IMR-90 (cell line): ENCODE measurements at regions not wholly inside any gene's neighbourhood (a gene's known extent, or its start where the extent isn't known, plus 50 kb on each side); places are given as distances from the start of the nearest gene placed in this dataset.

ENCODE experiments used
- ATAC-seq: fragments of 200-7000 bp; cut with Tn5 transposase; 2 replicates; pipeline ENCODE4 v1.9.1; 2020; ENCODE audit warnings: low read depth, mild to moderate bottlenecking, moderate library complexity
- BruUV-seq: library from RNA; stranded (reverse); fragments of 400-500 nt; replicated peaks from 2 replicates; lab custom pipeline; 2021; lab: Mats Ljungman, UMichigan
- CTCF ChIA-PET: fragments of 300-600 bp; formaldehyde crosslinking; extraction: SDS; loops from one replicate; lab custom pipeline; 2021; ENCODE audit warnings: antibody characterized with exemption; lab: Yijun Ruan, JAX
- POLR2A ChIA-PET: fragments of 300-600 bp; sonication (Branson Sonifier 250); formaldehyde crosslinking; loops from one replicate; lab custom pipeline; 2022; ENCODE audit warnings: antibody characterized with exemption; ENCODE audit not compliant: unreplicated experiment; lab: Charles Lee
- DNase-seq: peaks from one replicate; pipeline ENCODE4 v3.0.0; 2013
- H2AFZ ChIP-seq: replicated peaks from 2 replicates; pipeline ENCODE3; 2013; ENCODE audit warnings: low read length, mild to moderate bottlenecking; ENCODE audit not compliant: poor library complexity
- H2AK5ac ChIP-seq: 2 replicates; pipeline ENCODE4 v1.6.1; 2013; ENCODE audit warnings: low read depth, low read length, inconsistent platforms
- H2AK9ac ChIP-seq: replicated peaks from 2 replicates; pipeline ENCODE3; 2013; ENCODE audit warnings: mild to moderate bottlenecking, low read depth, low read length, moderate library complexity; ENCODE audit not compliant: poor library complexity
- H2BK120ac ChIP-seq: 2 replicates; pipeline ENCODE4 v1.6.1; 2013; ENCODE audit warnings: low read depth, low read length, inconsistent platforms
- H2BK15ac ChIP-seq: 3 replicates; pipeline ENCODE4 v1.6.1; 2013; ENCODE audit warnings: low read depth, low read length, inconsistent platforms
- H2BK20ac ChIP-seq: 2 replicates; pipeline ENCODE4 v1.6.1; 2013; ENCODE audit warnings: low read depth, mild to moderate bottlenecking, inconsistent platforms, low read length, moderate library complexity
- H2BK5ac ChIP-seq: 2 replicates; pipeline ENCODE4 v1.6.1; 2013; ENCODE audit warnings: mild to moderate bottlenecking, low read depth, low read length, inconsistent platforms; ENCODE audit not compliant: poor library complexity, severe bottlenecking
- H3K14ac ChIP-seq: replicated peaks from 2 replicates; pipeline ENCODE4 v1.6.1; 2013; ENCODE audit warnings: low read depth, low read length, inconsistent platforms
- H3K18ac ChIP-seq: 2 replicates; pipeline ENCODE4 v1.6.1; 2013; ENCODE audit warnings: low read depth, low read length, control low read depth
- H3K23ac ChIP-seq: 2 replicates; pipeline ENCODE4 v1.6.1; 2013; ENCODE audit warnings: low read depth, low read length, inconsistent platforms
- H3K27ac ChIP-seq: 2 replicates; pipeline ENCODE4 v1.5.1; 2013; ENCODE audit warnings: mild to moderate bottlenecking, control low read depth, low read length; ENCODE audit not compliant: insufficient read depth
- H3K27me3 ChIP-seq: 2 replicates; pipeline ENCODE4 v1.6.1; 2013; ENCODE audit warnings: low read length; ENCODE audit not compliant: control insufficient read depth, insufficient read depth
- H3K36me3 ChIP-seq: 2 replicates; pipeline ENCODE4 v1.6.1; 2013; ENCODE audit warnings: low read length, mixed read lengths; ENCODE audit not compliant: control insufficient read depth, insufficient read depth
- H3K4ac ChIP-seq: 2 replicates; pipeline ENCODE4 v1.6.1; 2013; ENCODE audit warnings: low read depth, low read length, inconsistent platforms
- H3K4me1 ChIP-seq: 2 replicates; pipeline ENCODE4 v1.6.1; 2013; ENCODE audit warnings: low read length, mixed read lengths; ENCODE audit not compliant: control insufficient read depth, insufficient read depth
- H3K4me2 ChIP-seq: 2 replicates; pipeline ENCODE4 v1.6.1; 2013; ENCODE audit warnings: low read depth, mild to moderate bottlenecking, control low read depth, low read length, moderate library complexity
- H3K4me3 ChIP-seq: 2 replicates; pipeline ENCODE4 v1.5.1; 2013; ENCODE audit warnings: low read depth, mild to moderate bottlenecking, control low read depth, low read length, moderate library complexity; ENCODE audit not compliant: insufficient read depth
- H3K56ac ChIP-seq: 2 replicates; pipeline ENCODE4 v1.6.1; 2013; ENCODE audit warnings: low read length, inconsistent platforms; ENCODE audit not compliant: insufficient read depth; ENCODE audit errors: extremely low read depth
- H3K79me1 ChIP-seq, 2 experiments: 2 replicates each; pipeline ENCODE4 v1.6.1; 2013; ENCODE audit warnings: low read length in 2 of 2, inconsistent platforms in 1 of 2, low read depth in 1 of 2
- H3K9ac ChIP-seq: 2 replicates; pipeline ENCODE4 v1.6.1; 2013; ENCODE audit warnings: low read depth, low read length, control low read depth
- H3K9me1 ChIP-seq: 2 replicates; pipeline ENCODE4 v1.6.1; 2013; ENCODE audit warnings: low read length, inconsistent platforms; ENCODE audit not compliant: insufficient read depth
- H3K9me3 ChIP-seq: 2 replicates; pipeline ENCODE4 v1.6.1; 2013; ENCODE audit warnings: low read length; ENCODE audit not compliant: control insufficient read depth, insufficient read depth
- H4K20me1 ChIP-seq: 2 replicates; pipeline ENCODE4 v1.6.1; 2013; ENCODE audit warnings: low read length, inconsistent platforms; ENCODE audit not compliant: insufficient read depth
- H4K5ac ChIP-seq: 2 replicates; pipeline ENCODE4 v1.6.1; 2013; ENCODE audit warnings: mild to moderate bottlenecking, low read depth, low read length, control low read depth
- H4K8ac ChIP-seq, 2 experiments: 2 replicates each; pipeline ENCODE4 v1.6.1; 2013; ENCODE audit warnings: low read depth in 2 of 2, low read length in 2 of 2, control low read depth in 1 of 2, inconsistent platforms in 1 of 2
- H4K91ac ChIP-seq: 2 replicates; pipeline ENCODE4 v1.6.1; 2013; ENCODE audit warnings: low read depth, low read length, inconsistent platforms; ENCODE audit not compliant: insufficient read depth
- BHLHE40 ChIP-seq: fragments of 150-350 bp; IDR thresholded peaks from 2 replicates; pipeline ENCODE4 v1.6.1; 2016; ENCODE audit warnings: mild to moderate bottlenecking, low read depth, low read length
- CEBPB ChIP-seq: IDR thresholded peaks from 2 replicates; pipeline ENCODE4 v1.6.1; 2012; ENCODE audit warnings: low read depth, low read length, improper control_type of control experiment
- CHD1 ChIP-seq: IDR thresholded peaks from 2 replicates; pipeline ENCODE4 v1.6.1; 2012; ENCODE audit warnings: low read depth, low read length, improper control_type of control experiment
- CTCF ChIP-seq: conservative IDR thresholded peaks from 2 replicates; pipeline ENCODE4 v1.5.1; 2012; ENCODE audit warnings: mild to moderate bottlenecking, low read depth, low read length, improper control_type of control experiment
- ELK1 ChIP-seq: fragments of 150-350 bp; IDR thresholded peaks from 2 replicates; pipeline ENCODE4 v1.6.1; 2016; ENCODE audit warnings: low read depth, mild to moderate bottlenecking, low read length, moderate library complexity, borderline replicate concordance
- FOS ChIP-seq: fragments of 150-350 bp; IDR thresholded peaks from 2 replicates; pipeline ENCODE4 v1.6.1; 2016; ENCODE audit warnings: low read depth, low read length
- MAZ ChIP-seq: IDR thresholded peaks from 2 replicates; pipeline ENCODE4 v1.6.1; 2012; ENCODE audit warnings: low read depth, mild to moderate bottlenecking, low read length, improper control_type of control experiment, moderate library complexity, borderline replicate concordance
- MXI1 ChIP-seq: IDR thresholded peaks from 2 replicates; pipeline ENCODE4 v1.6.1; 2012; ENCODE audit warnings: low read depth, mild to moderate bottlenecking, low read length, moderate library complexity, borderline replicate concordance
- NFE2L2 ChIP-seq: fragments of 150-350 bp; IDR thresholded peaks from 2 replicates; pipeline ENCODE4 v1.6.1; 2016; ENCODE audit warnings: low read depth, mild to moderate bottlenecking, low read length
- RCOR1 ChIP-seq: IDR thresholded peaks from 2 replicates; pipeline ENCODE4 v1.6.1; 2012; ENCODE audit warnings: mild to moderate bottlenecking, low read length, improper control_type of control experiment; ENCODE audit not compliant: insufficient replicate concordance
- RFX5 ChIP-seq: IDR thresholded peaks from 2 replicates; pipeline ENCODE4 v1.8.0; 2012; ENCODE audit warnings: low read depth, mild to moderate bottlenecking, low read length, moderate library complexity
- SMC3 ChIP-seq: fragments of 150-350 bp; IDR thresholded peaks from 2 replicates; pipeline ENCODE4 v1.6.1; 2016; ENCODE audit warnings: low read depth, mild to moderate bottlenecking, antibody characterized with exemption, low read length, moderate library complexity
- USF2 ChIP-seq: fragments of 150-350 bp; IDR thresholded peaks from 2 replicates; pipeline ENCODE4 v1.6.1; 2017; ENCODE audit warnings: mild to moderate bottlenecking, antibody characterized with exemption, low read length, low read depth
- WGBS, 2 experiments: methylation state at CpG; one replicate each; pipeline versions ENCODE4 v1.1.5 to v1.1.7; 2013; ENCODE audit warnings: missing lambda C conversion rate in 2 of 2; ENCODE audit not compliant: insufficient read length in 1 of 2; ENCODE audit errors: extremely low coverage in 2 of 2; 5-methylcytosine and 5-hydroxymethylcytosine counted together
- dilution Hi-C: fragments of 300-500 bp; cut with HindIII; formaldehyde crosslinking; loops from one replicate; pipeline ENCODE4 v1.14.3; 2018; ENCODE audit warnings: low sequenced_read_pairs; ENCODE audit not compliant: unreplicated experiment
- in situ Hi-C: fragments of 300-500 bp; cut with MboI; formaldehyde crosslinking; loops from 3 replicates; pipeline ENCODE4 v1.14.3; 2019; ENCODE audit warnings: low sequenced_read_pairs, inconsistent platforms, mixed read lengths
- intact Hi-C: fragments of 100-400 bp; cut with micrococcal nuclease; formaldehyde crosslinking; loops from 2 replicates; pipeline ENCODE4 v1.10.0; 2022

- H3K36me3 ChIP-seq: no peaks in the 10 kb centered on the region
- intact Hi-C loops: loop anchor here (1.0 to 10.0 kb wide), 4 partner anchors 54 to 748 kb away; no protein-coding TSS in a partner anchor
- H3K27ac ChIP-seq: peak overlapping the region; percentile 94
- DNase-seq (peak; percentile 91), ATAC-seq (peak; percentile 84)
- peak overlapping the region; percentile 27; the same call in 1 of the 2 replicates for H4K5ac ChIP-seq
- peaks cover 12% of the 10 kb centered on the region for H3K4me1 ChIP-seq
- 17% methylated on average over 2 of the region's 17 CpGs; no CpG with 5 or more reads in 1 of the 2 experiments for WGBS, 2 experiments
- H2BK5ac ChIP-seq: peak overlapping the region; percentile 94
- peak overlapping the region; percentile 67; the same call in 2 of the 3 replicates for H2BK15ac ChIP-seq
- H3K4me2 ChIP-seq: peak overlapping the region; percentile 64
- no peak overlapping the region for H2AK9ac ChIP-seq
- peak overlapping the region; percentile 83 for H2BK120ac ChIP-seq
- ChIA-PET CTCF (interaction anchor here (0.6 to 0.9 kb wide), 3 partner anchors 315 to 454 kb away, joined by 3 to 4 read pairs (median 3); no protein-coding TSS in a partner anchor), POLR2A (interaction anchor here (0.7 to 1.3 kb wide), 5 partner anchors 76 to 154 kb away, joined by 4 to 8 read pairs (median 5); partner anchors contain the start of gene KLF6)
- H3K9ac ChIP-seq: 0 out of 2 replicates have a peak overlapping the region, but pooled peaks have one; percentile 40
- H2AK5ac ChIP-seq: no peak overlapping the region
- H3K27me3 ChIP-seq: no peaks in the 10 kb centered on the region
- H4K20me1 ChIP-seq: no peaks in the 10 kb centered on the region
- no peaks in the 10 kb centered on the region for H3K9me3 ChIP-seq
- peaks cover 8% of the 10 kb centered on the region for H3K9me1 ChIP-seq
- H4K8ac ChIP-seq: peak overlapping the region; percentile 31 to 87; a peak in 3 of 4 replicates
- H3K4me3 ChIP-seq: peak overlapping the region; percentile 5; the same call in 1 of the 2 replicates
- H4K91ac ChIP-seq: peak overlapping the region; percentile 77
- H3K56ac ChIP-seq: peak overlapping the region; percentile 79
- peak overlapping the region; percentile 65 for H3K18ac ChIP-seq
- peak overlapping the region; percentile 71 for H2AFZ ChIP-seq
- in situ Hi-C loops: loop anchor here (25.0 kb wide), 1 partner anchor 856 kb away; no protein-coding TSS in a partner anchor
- H3K14ac ChIP-seq: peak overlapping the region; percentile 61
- peaks cover 0 to 3% of the 10 kb centered on the region in 2 experiments; a peak in 1 of 4 replicates for H3K79me1 ChIP-seq
- peak overlapping the region; percentile 70; the same call in 1 of the 2 replicates for H3K4ac ChIP-seq
- peak overlapping the region; percentile 53; the same call in 1 of the 2 replicates for H3K23ac ChIP-seq
- peak overlapping the region; percentile 70 for H2BK20ac ChIP-seq
- dilution Hi-C loops: no loop called here
- no TSS peak for BruUV-seq
- TF ChIP-seq CTCF (no peak), MAZ (0 out of 2 replicates have a peak, but pooled peaks have one; percentile 31), USF2 (no peak), CHD1 (no peak), RCOR1 (no peak), CEBPB (no peak), SMC3 (peak; percentile 25), ELK1 (no peak), NFE2L2 (no peak), MXI1 (no peak), BHLHE40 (peak; percentile 54), RFX5 (no peak), FOS (peak; percentile 69)
Measured at GRCh38 chr10:3906511-3907111, 121.6 kb upstream of the KLF6 start.
